ENCODE measurements at regions not wholly inside any gene's neighbourhood (a gene's known extent, or its start where the extent isn't known, plus 50 kb on each side); places are given as distances from the start of the nearest gene placed in this dataset.

DNA sequence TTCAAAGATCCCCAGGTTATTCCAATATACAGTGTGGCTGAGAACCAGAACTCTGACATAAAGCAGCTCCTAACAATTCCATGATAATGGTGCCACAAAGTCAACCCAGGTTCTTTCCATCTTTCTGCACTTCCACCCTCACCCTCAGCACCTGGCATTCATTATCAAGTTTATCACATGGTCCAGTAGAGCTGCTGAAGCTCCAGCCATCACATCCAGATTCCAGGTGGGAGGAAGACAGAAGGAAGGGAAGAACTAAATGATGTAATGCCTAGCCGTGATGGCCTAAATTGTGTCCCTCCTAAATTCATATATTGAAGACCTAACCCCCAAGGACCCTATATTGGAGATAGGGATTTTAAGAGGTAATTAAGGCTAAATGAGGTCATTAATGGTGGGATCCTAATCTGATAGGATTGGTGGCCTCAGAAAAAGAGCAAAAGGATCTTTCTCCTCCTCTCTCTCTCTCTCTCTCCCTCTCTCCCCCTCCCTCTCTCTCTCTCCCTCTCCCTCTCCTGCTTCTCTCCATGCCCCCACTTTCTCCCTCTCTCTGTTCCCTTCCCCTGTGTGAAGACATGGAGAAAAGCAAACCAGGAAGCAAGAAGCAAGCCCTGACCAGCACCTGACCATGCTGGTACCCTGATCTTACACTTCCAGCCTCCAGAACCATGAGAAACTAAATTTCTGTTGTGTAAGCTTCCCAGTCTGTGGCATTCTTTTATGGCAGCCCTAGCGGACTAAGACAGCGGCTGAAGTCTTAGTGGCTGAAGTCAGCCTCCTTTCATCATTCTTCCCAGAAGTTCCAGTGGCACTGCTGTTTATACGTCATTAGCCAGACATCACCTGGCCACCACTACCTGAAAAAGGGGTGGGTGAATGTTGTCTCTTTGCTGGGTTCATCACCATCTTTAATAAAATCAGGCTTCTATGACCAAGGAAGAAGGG, 369.7 kb upstream of the PROK2 start:
- H3K27ac ChIP-seq (ENCODE audit: poor library complexity, severe bottlenecking) = no peak overlapping the region
- TF ChIP-seq, protein P1, sequence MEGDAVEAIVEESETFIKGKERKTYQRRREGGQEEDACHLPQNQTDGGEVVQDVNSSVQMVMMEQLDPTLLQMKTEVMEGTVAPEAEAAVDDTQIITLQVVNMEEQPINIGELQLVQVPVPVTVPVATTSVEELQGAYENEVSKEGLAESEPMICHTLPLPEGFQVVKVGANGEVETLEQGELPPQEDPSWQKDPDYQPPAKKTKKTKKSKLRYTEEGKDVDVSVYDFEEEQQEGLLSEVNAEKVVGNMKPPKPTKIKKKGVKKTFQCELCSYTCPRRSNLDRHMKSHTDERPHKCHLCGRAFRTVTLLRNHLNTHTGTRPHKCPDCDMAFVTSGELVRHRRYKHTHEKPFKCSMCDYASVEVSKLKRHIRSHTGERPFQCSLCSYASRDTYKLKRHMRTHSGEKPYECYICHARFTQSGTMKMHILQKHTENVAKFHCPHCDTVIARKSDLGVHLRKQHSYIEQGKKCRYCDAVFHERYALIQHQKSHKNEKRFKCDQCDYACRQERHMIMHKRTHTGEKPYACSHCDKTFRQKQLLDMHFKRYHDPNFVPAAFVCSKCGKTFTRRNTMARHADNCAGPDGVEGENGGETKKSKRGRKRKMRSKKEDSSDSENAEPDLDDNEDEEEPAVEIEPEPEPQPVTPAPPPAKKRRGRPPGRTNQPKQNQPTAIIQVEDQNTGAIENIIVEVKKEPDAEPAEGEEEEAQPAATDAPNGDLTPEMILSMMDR (IDR thresholded peaks at IDR 0.05; ENCODE audit: poor library complexity, severe bottlenecking) = no peak
- H3K27me3 ChIP-seq (ENCODE audit: insufficient read depth, poor library complexity, severe bottlenecking) = no peaks in the 10 kb centered on the region
- H3K36me3 ChIP-seq (ENCODE audit: low read depth) = no peaks in the 10 kb centered on the region
- no peak for DNase-seq (ENCODE audit: low spot score)
- H3K4me1 ChIP-seq (ENCODE audit: insufficient read depth, poor library complexity, severe bottlenecking) = no peaks in the 10 kb centered on the region
- H3K4me3 ChIP-seq (ENCODE audit: severe bottlenecking) = no peak overlapping the region
- H3K9me3 ChIP-seq (ENCODE audit: severe bottlenecking) = no peaks in the 10 kb centered on the region
- ATAC-seq (ENCODE audit: low read depth) = no peak

DNA sequence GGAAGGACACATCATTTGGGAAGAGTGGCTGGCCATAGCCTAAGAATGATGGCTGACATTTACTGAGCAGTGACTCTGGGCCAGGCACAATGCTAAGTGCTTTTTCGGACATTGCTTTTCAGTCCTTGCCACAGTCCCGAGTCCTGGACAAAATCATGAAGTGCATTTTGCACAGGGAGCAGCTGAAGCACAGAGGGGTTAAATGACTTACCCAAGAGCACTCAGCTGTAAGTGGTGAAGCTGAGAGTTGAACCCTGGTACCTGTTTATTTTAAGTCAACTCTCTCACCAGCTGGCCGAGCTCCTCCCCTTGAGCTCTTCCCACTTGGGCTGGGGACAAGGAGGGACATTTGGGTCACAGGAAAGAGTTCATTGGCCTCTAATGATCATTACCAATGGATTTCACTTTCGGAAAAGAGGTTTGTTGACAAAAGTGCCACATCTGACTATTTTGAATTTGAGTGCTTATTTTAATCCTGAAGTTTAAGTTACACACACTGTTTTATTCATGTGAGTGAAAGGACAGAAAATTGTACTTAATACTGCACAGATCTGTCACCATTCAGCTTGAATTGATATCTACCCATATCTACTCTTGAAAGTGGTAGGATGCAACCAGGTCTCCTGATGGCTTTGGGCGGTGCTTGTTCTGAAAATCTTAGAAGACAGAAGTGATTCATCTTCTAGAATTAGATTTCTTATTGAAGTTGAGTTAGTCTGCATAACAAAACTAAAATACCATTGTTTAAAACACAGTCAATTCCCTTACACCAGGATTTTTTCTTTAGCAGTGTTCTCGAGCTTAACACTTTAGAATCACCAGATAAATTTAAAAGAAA, 368.7 kb upstream of the PROK2 start:
- H3K27me3 ChIP-seq (ENCODE audit: insufficient read depth, poor library complexity, severe bottlenecking) = no peaks in the 10 kb centered on the region
- DNase-seq (ENCODE audit: low spot score) = no peak
- H3K36me3 ChIP-seq (ENCODE audit: low read depth) = no peaks in the 10 kb centered on the region
- ATAC-seq (ENCODE audit: low read depth) = no peak
- no peak overlapping the region for H3K4me3 ChIP-seq (ENCODE audit: severe bottlenecking)
- TF ChIP-seq, protein P1 (IDR thresholded peaks at IDR 0.05; ENCODE audit: poor library complexity, severe bottlenecking) = no peak
- H3K27ac ChIP-seq (ENCODE audit: poor library complexity, severe bottlenecking) = no peak overlapping the region
- no peaks in the 10 kb centered on the region for H3K4me1 ChIP-seq (ENCODE audit: insufficient read depth, poor library complexity, severe bottlenecking)
- no peaks in the 10 kb centered on the region for H3K9me3 ChIP-seq (ENCODE audit: severe bottlenecking)

DNA sequence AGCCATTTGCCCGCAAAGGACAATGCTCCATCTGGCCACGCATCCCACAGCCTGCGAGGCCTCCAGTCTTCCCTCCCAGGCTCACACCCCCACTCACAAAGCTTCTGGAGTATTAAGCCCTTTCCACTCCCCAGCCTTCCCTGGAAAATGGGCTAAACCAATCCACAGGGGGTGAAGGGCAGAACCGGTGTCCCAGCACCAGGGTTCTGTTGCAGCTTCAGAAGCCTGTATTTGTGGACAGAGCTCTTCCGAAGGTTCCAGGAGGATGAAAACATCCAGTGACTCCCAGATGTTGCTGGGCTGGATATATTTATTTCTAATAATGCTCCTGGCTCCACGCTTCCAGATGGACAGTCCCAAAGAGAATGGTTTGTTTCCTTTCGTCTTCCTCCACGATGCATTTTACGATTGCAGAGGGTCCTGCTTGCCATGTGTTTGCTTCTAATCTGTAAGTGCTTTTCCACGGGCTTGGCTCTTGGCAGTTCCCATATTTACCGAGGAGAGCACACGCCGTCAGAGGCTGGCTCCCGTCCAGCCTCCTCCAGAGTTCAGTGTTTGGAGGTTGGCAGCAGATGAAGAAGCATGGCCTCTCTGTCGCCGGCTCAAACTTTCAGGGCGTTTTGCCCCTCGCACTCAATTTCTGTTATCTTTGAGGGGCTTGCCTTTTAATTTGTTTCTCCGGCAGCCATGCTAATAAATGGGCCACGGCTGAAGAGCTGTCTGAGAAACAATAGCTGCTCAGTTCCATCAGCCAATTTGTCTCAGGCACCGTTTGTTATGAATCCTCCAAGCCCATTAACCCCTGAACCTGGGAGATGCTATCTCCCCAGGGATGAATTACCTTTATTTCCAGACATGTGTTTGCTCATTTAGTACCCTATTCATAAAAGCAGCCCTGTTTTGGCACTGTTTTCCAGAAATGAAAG, 367.9 kb upstream of the PROK2 start:
- Histone ChIP-seq H3K36me3 (ENCODE audit: low read depth) (no peaks in the 10 kb centered on the region), H3K4me3 (ENCODE audit: severe bottlenecking) (no peak overlapping the region), H3K27ac (ENCODE audit: poor library complexity, severe bottlenecking) (no peak overlapping the region), H3K4me1 (ENCODE audit: insufficient read depth, poor library complexity, severe bottlenecking) (no peaks in the 10 kb centered on the region), H3K27me3 (ENCODE audit: insufficient read depth, poor library complexity, severe bottlenecking) (no peaks in the 10 kb centered on the region), H3K9me3 (ENCODE audit: severe bottlenecking) (no peaks in the 10 kb centered on the region)
- TF ChIP-seq, protein P1 (IDR thresholded peaks at IDR 0.05; ENCODE audit: poor library complexity, severe bottlenecking) = no peak
- peak; percentile 29; the same call in 1 of the 3 replicates for ATAC-seq (ENCODE audit: low read depth)
- no peak for DNase-seq (ENCODE audit: low spot score)

DNA sequence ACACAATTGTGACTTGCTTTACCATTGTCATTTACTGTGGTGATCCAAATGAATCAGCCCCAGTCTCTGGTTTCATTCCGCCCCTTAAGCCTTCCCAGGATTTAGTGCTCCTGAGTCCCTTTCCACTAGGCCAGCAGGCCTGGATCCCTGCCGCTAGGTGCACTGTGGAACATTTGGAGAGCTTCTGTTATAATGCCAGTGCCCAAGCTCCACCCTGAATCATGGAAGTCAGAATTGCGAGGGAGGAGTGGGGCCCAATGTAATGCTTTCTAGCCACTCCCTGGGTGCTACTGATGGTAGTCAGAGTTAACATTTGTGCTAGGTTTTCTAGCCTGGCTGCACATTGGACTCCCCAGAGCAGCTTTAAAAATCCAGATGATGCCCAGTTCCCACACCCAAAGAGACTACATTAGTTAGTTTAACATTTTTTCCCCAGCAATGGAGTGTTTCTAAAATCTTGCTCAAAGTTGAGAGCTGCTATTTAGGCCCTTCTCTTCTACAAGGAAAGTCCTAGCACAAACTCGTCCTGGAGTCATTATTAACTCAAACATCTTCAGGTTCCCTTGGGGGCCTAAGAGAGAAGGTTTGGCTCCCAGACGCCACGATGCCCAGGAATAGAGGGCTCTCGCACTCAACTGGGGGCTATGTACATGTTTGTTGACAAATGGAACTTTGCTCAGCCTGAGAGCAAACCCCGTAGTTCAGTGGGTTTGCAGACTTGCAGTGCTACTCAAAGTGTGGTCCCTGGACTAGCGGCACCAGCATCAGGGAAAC, 366.7 kb upstream of the PROK2 start:
- H3K4me1 ChIP-seq (ENCODE audit: insufficient read depth, poor library complexity, severe bottlenecking) = no peaks in the 10 kb centered on the region
- ATAC-seq (ENCODE audit: low read depth) (no peak), DNase-seq (ENCODE audit: low spot score) (no peak)
- H3K4me3 ChIP-seq (ENCODE audit: severe bottlenecking) = no peak overlapping the region
- no peaks in the 10 kb centered on the region for H3K27me3 ChIP-seq (ENCODE audit: insufficient read depth, poor library complexity, severe bottlenecking)
- H3K27ac ChIP-seq (ENCODE audit: poor library complexity, severe bottlenecking) = no peak overlapping the region
- H3K9me3 ChIP-seq (ENCODE audit: severe bottlenecking) = no peaks in the 10 kb centered on the region
- TF ChIP-seq, protein P1 (IDR thresholded peaks at IDR 0.05; ENCODE audit: poor library complexity, severe bottlenecking) = no peak
- H3K36me3 ChIP-seq (ENCODE audit: low read depth) = no peaks in the 10 kb centered on the region
